ENCODE measurements at regions not wholly inside any gene's neighbourhood (a gene's known extent, or its start where the extent isn't known, plus 50 kb on each side); places are given as distances from the start of the nearest gene placed in this dataset.

- Histone ChIP-seq H2AFZ (ENCODE audit: control insufficient read depth, low read depth, low read length) (no peak overlapping the region), H3K4me2 (ENCODE audit: control insufficient read depth, insufficient read depth) (no peak overlapping the region), H3K9ac (ENCODE audit: control insufficient read depth, insufficient read depth, low read length) (no peak overlapping the region), H3K27ac (ENCODE audit: control insufficient read depth, insufficient read depth) (no peak overlapping the region), H4K20me1 (ENCODE audit: control insufficient read depth, insufficient read depth) (no peaks in the 10 kb centered on the region), H3K27me3 (replicated peaks in 1 of 2; ENCODE audit: control insufficient read depth in 2 of 2, insufficient read depth in 2 of 2, low read length in 1 of 2) (no peaks in the 10 kb centered on the region), H3K4me3 (no peak overlapping the region), H3K9me3 (replicated peaks; ENCODE audit: control insufficient read depth, insufficient read depth, low read length) (no peaks in the 10 kb centered on the region), H3K79me2 (ENCODE audit: control insufficient read depth, insufficient read depth, low read length) (no peaks in the 10 kb centered on the region), H3K4me1 (ENCODE audit: control insufficient read depth, insufficient read depth, low read length) (no peaks in the 10 kb centered on the region), H3K36me3 (ENCODE audit: control insufficient read depth in 2 of 2, insufficient read depth in 2 of 2, low read length in 1 of 2) (no peaks in the 10 kb centered on the region)
- no TSS peak for BruUV-seq (replicated peaks)
- TF ChIP-seq EGR1 (IDR thresholded peaks at IDR 0.05; ENCODE audit: borderline replicate concordance in 1 of 2, low read depth in 2 of 2, low read length in 2 of 2) (no peak), RFX5 (IDR thresholded peaks at IDR 0.05; ENCODE audit: low read depth, low read length) (no peak), CBX3 (IDR thresholded peaks at IDR 0.05; ENCODE audit: borderline replicate concordance, low read depth) (no peak), ZBTB40 (IDR thresholded peaks at IDR 0.05; ENCODE audit: borderline replicate concordance) (no peak), CREB1 (IDR thresholded peaks at IDR 0.05; ENCODE audit: low read depth) (no peak), MTA2 (IDR thresholded peaks at IDR 0.05; ENCODE audit: low read depth) (no peak), TCF7 (IDR thresholded peaks at IDR 0.05; ENCODE audit: borderline replicate concordance) (no peak), SKIL (IDR thresholded peaks at IDR 0.05; ENCODE audit: low read depth, poor library complexity, severe bottlenecking) (no peak), SMC3 (IDR thresholded peaks at IDR 0.05; ENCODE audit: borderline replicate concordance, low read length) (no peak)
- no peak for DNase-seq (ENCODE audit: low read depth, low spot score)
- WGBS (ENCODE audit: insufficient coverage, insufficient replicate concordance, low lambda C conversion rate, missing lambda C conversion rate), result 0% methylated on average over 1 of the region's 1 CpG
- ChIA-PET POLR2A (no interaction called here), CTCF (no interaction called here), SMC1A (ENCODE audit: uncharacterized antibody, unreplicated experiment) (no interaction called here), RAD21 (ENCODE audit: unreplicated experiment) (no interaction called here)
- no peak for FAIRE-seq
- in situ Hi-C loops (cut with MboI) (no loop called here), intact Hi-C loops (cut with micrococcal nuclease; ENCODE audit: unreplicated experiment) (no loop called here)
- ATAC-seq, result no peak
These were observed 405.9 kb upstream of the PITX2 start for GRCh38 chr4:111028795-111029194.
